GM19099 (cell line): ENCODE measurements at regions not wholly inside any gene's neighbourhood (a gene's known extent, or its start where the extent isn't known, plus 50 kb on each side); places are given as distances from the start of the nearest gene placed in this dataset.
A peak's percentile ranks its signal among the peaks of the same experiment; 100 is the strongest.

Experiments used
- POLR2A ChIP-seq: IDR thresholded peaks from 3 replicates; pipeline ENCODE4 v1.6.1; 2011; ENCODE audit warnings: low read depth; ENCODE audit not compliant: insufficient read length; ENCODE audit errors: extremely low read depth

GRCh38 chr17:77450742-77451244, 310.0 kb downstream of the SEC14L1 start:
- no peak for TF ChIP-seq POLR2A

GRCh38 chr17:77451245-77451893, 310.6 kb downstream of the SEC14L1 start:
- TF ChIP-seq POLR2A, result peak; percentile 76

GRCh38 chr17:77451894-77452852, 311.4 kb downstream of the SEC14L1 start:
- no peak for TF ChIP-seq POLR2A

- peak; percentile 21 for TF ChIP-seq POLR2A
Measured at GRCh38 chr17:77453613-77454241, 313.0 kb downstream of the SEC14L1 start.

GRCh38 chr17:77454242-77455095, 313.7 kb downstream of the SEC14L1 start:
- peak; percentile 35 for TF ChIP-seq POLR2A

GRCh38 chr17:77455111-77455890, 314.5 kb downstream of the SEC14L1 start:
- no peak for TF ChIP-seq POLR2A

- no peak for TF ChIP-seq POLR2A
Measured at GRCh38 chr17:77455891-77456260, 315.1 kb downstream of the SEC14L1 start.

GRCh38 chr17:77456271-77456950, 315.6 kb downstream of the SEC14L1 start:
- peak; percentile 19 for TF ChIP-seq POLR2A

- no peak for TF ChIP-seq POLR2A
Measured at GRCh38 chr17:77456951-77457548, 316.3 kb downstream of the SEC14L1 start.

GRCh38 chr17:77457572-77458201, 316.9 kb downstream of the SEC14L1 start:
- TF ChIP-seq POLR2A, result no peak

- TF ChIP-seq POLR2A, result no peak
Measured at GRCh38 chr17:77458202-77459017, 317.6 kb downstream of the SEC14L1 start.
